ENCODE measurements at regions not wholly inside any gene's neighbourhood (a gene's known extent, or its start where the extent isn't known, plus 50 kb on each side); places are given as distances from the start of the nearest gene placed in this dataset.

- TF ChIP-seq TCF12 (IDR thresholded peaks at IDR 0.05; ENCODE audit: low read depth) (no peak), RAD21 (IDR thresholded peaks at IDR 0.05; ENCODE audit: low read depth) (no peak), CREB1 (IDR thresholded peaks at IDR 0.05; ENCODE audit: low read depth) (no peak), TEAD4 (IDR thresholded peaks at IDR 0.05) (no peak), EGR1 (IDR thresholded peaks at IDR 0.05) (no peak), EP300 (IDR thresholded peaks at IDR 0.05; ENCODE audit: borderline replicate concordance) (no peak), CEBPB (IDR thresholded peaks at IDR 0.05) (no peak), YY1 (IDR thresholded peaks at IDR 0.05; ENCODE audit: low read depth) (no peak), NFIC (IDR thresholded peaks at IDR 0.05) (no peak), TAF1 (IDR thresholded peaks at IDR 0.05; ENCODE audit: low read depth) (no peak), USF1 (IDR thresholded peaks at IDR 0.05) (no peak), ZBTB7A (IDR thresholded peaks at IDR 0.05; ENCODE audit: low read depth) (no peak), FOXM1 (IDR thresholded peaks at IDR 0.05; ENCODE audit: borderline replicate concordance, low read depth) (no peak), MAX (IDR thresholded peaks at IDR 0.05) (no peak)
- TF ChIP-seq, protein P1, sequence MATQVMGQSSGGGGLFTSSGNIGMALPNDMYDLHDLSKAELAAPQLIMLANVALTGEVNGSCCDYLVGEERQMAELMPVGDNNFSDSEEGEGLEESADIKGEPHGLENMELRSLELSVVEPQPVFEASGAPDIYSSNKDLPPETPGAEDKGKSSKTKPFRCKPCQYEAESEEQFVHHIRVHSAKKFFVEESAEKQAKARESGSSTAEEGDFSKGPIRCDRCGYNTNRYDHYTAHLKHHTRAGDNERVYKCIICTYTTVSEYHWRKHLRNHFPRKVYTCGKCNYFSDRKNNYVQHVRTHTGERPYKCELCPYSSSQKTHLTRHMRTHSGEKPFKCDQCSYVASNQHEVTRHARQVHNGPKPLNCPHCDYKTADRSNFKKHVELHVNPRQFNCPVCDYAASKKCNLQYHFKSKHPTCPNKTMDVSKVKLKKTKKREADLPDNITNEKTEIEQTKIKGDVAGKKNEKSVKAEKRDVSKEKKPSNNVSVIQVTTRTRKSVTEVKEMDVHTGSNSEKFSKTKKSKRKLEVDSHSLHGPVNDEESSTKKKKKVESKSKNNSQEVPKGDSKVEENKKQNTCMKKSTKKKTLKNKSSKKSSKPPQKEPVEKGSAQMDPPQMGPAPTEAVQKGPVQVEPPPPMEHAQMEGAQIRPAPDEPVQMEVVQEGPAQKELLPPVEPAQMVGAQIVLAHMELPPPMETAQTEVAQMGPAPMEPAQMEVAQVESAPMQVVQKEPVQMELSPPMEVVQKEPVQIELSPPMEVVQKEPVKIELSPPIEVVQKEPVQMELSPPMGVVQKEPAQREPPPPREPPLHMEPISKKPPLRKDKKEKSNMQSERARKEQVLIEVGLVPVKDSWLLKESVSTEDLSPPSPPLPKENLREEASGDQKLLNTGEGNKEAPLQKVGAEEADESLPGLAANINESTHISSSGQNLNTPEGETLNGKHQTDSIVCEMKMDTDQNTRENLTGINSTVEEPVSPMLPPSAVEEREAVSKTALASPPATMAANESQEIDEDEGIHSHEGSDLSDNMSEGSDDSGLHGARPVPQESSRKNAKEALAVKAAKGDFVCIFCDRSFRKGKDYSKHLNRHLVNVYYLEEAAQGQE (IDR thresholded peaks at IDR 0.05; ENCODE audit: low read depth) = no peak
Measured at GRCh38 chr3:70899816-70900215, 587.4 kb upstream of the MDFIC2 start.

GRCh38 chr3:70890020-70890394 lies 577.6 kb upstream of the MDFIC2 start:
- TF ChIP-seq NFIC (IDR thresholded peaks at IDR 0.05) (no peak), TCF12 (IDR thresholded peaks at IDR 0.05; ENCODE audit: low read depth) (no peak), EGR1 (IDR thresholded peaks at IDR 0.05) (no peak), RAD21 (IDR thresholded peaks at IDR 0.05; ENCODE audit: low read depth) (no peak), TAF1 (IDR thresholded peaks at IDR 0.05; ENCODE audit: low read depth) (no peak), EP300 (IDR thresholded peaks at IDR 0.05; ENCODE audit: borderline replicate concordance) (no peak), CEBPB (IDR thresholded peaks at IDR 0.05) (no peak), ZBTB7A (IDR thresholded peaks at IDR 0.05; ENCODE audit: low read depth) (no peak), TEAD4 (IDR thresholded peaks at IDR 0.05) (no peak), MAX (IDR thresholded peaks at IDR 0.05) (no peak), CREB1 (IDR thresholded peaks at IDR 0.05; ENCODE audit: low read depth) (no peak), USF1 (IDR thresholded peaks at IDR 0.05) (no peak), YY1 (IDR thresholded peaks at IDR 0.05; ENCODE audit: low read depth) (no peak), FOXM1 (IDR thresholded peaks at IDR 0.05; ENCODE audit: borderline replicate concordance, low read depth) (no peak)
- TF ChIP-seq, protein P1 (IDR thresholded peaks at IDR 0.05; ENCODE audit: low read depth) = no peak

- no peak for TF ChIP-seq YY1 (IDR thresholded peaks at IDR 0.05; ENCODE audit: low read depth)
- TF ChIP-seq RAD21 (IDR thresholded peaks at IDR 0.05; ENCODE audit: low read depth) = no peak
- no peak for TF ChIP-seq EP300 (IDR thresholded peaks at IDR 0.05; ENCODE audit: borderline replicate concordance)
- no peak for TF ChIP-seq TCF12 (IDR thresholded peaks at IDR 0.05; ENCODE audit: low read depth)
- TF ChIP-seq, protein P1 (IDR thresholded peaks at IDR 0.05; ENCODE audit: low read depth) = no peak
Measured at GRCh38 chr3:70889162-70890019, 577.0 kb upstream of the MDFIC2 start.

DNA sequence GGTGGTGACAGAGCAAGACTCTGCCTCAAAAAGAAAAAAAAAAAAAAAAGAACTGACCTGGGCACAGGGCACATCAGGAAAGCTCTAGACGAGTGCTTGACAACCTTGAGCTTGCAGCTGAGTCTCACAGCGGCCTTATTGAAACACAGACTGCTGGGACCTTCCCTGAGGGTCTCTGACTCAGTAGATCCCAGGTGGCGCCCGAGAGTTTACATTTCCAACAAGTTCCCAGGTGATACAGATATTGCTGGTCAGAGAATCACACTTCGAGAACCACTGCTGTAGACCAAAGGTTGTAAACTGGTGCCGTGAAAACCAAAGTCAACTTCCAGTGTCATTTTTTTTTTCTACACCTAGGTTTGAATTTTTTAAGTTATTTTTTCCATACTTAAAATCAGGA lies 573.2 kb upstream of the MDFIC2 start:
- TF ChIP-seq RAD21 (IDR thresholded peaks at IDR 0.05; ENCODE audit: low read depth) = no peak
- no peak for TF ChIP-seq TCF12 (IDR thresholded peaks at IDR 0.05; ENCODE audit: low read depth)
- no peak for TF ChIP-seq ZBTB7A (IDR thresholded peaks at IDR 0.05; ENCODE audit: low read depth)
- no peak for TF ChIP-seq EP300 (IDR thresholded peaks at IDR 0.05; ENCODE audit: borderline replicate concordance)
- TF ChIP-seq CREB1 (IDR thresholded peaks at IDR 0.05; ENCODE audit: low read depth) = no peak
- no peak for TF ChIP-seq CEBPB (IDR thresholded peaks at IDR 0.05)
- TF ChIP-seq FOXM1 (IDR thresholded peaks at IDR 0.05; ENCODE audit: borderline replicate concordance, low read depth) = no peak
- TF ChIP-seq NFIC (IDR thresholded peaks at IDR 0.05) = no peak
- no peak for TF ChIP-seq YY1 (IDR thresholded peaks at IDR 0.05; ENCODE audit: low read depth)
- no peak for TF ChIP-seq USF1 (IDR thresholded peaks at IDR 0.05)
- no peak for TF ChIP-seq MAX (IDR thresholded peaks at IDR 0.05)
- no peak for TF ChIP-seq TAF1 (IDR thresholded peaks at IDR 0.05; ENCODE audit: low read depth)
- TF ChIP-seq, protein P1 (IDR thresholded peaks at IDR 0.05; ENCODE audit: low read depth) = no peak
- no peak for TF ChIP-seq TEAD4 (IDR thresholded peaks at IDR 0.05)
- TF ChIP-seq EGR1 (IDR thresholded peaks at IDR 0.05) = no peak
